ENCODE measurements at regions not wholly inside any gene's neighbourhood (a gene's known extent, or its start where the extent isn't known, plus 50 kb on each side); places are given as distances from the start of the nearest gene placed in this dataset.

- DNase-seq = no peak
Measured at GRCh38 chr6:104183816-104184435, 675.8 kb downstream of the HACE1 start.

- DNase-seq = no peak
Measured at GRCh38 chr6:104182811-104183210, 676.9 kb downstream of the HACE1 start.

- DNase-seq = no peak
Measured at GRCh38 chr6:104173668-104174067, 686.1 kb downstream of the HACE1 start.

- DNase-seq = no peak
Measured at GRCh38 chr6:104170401-104170800, 689.3 kb downstream of the HACE1 start.

- no peak for DNase-seq
Measured at GRCh38 chr6:104166055-104166668, 693.6 kb downstream of the HACE1 start.

GRCh38 chr6:104162036-104162669, 697.6 kb downstream of the HACE1 start:
- DNase-seq = no peak

GRCh38 chr6:104159045-104159618, 700.6 kb downstream of the HACE1 start:
- no peak for DNase-seq

GRCh38 chr6:104143757-104144156, 716.0 kb downstream of the HACE1 start:
- no peak for DNase-seq

- DNase-seq = no peak
Measured at GRCh38 chr6:104134876-104135275, 724.8 kb downstream of the HACE1 start.

GRCh38 chr6:104130343-104130742, 729.4 kb downstream of the HACE1 start:
- DNase-seq = no peak

- no peak for DNase-seq
Measured at GRCh38 chr6:104126315-104127005, 733.3 kb downstream of the HACE1 start.

- no peak for DNase-seq
Measured at GRCh38 chr6:104123227-104123626, 736.5 kb downstream of the HACE1 start.

- no peak for DNase-seq
Measured at GRCh38 chr6:104118274-104118673, 741.4 kb downstream of the HACE1 start.

- no peak for DNase-seq
Measured at GRCh38 chr6:104109806-104110205, 749.9 kb downstream of the HACE1 start.

GRCh38 chr6:104108634-104109033, 751.1 kb downstream of the HACE1 start:
- DNase-seq = no peak

GRCh38 chr6:104095661-104096416, 763.9 kb downstream of the HACE1 start:
- no peak for DNase-seq

- no peak for DNase-seq
Measured at GRCh38 chr6:104087765-104088164, 772.0 kb downstream of the HACE1 start.

GRCh38 chr6:104068281-104068680, 791.4 kb downstream of the HACE1 start:
- DNase-seq = peak in 1 of 2 experiments; percentile 5

GRCh38 chr6:104064876-104065275, 794.8 kb downstream of the HACE1 start:
- no peak for DNase-seq

- no peak for DNase-seq
Measured at GRCh38 chr6:104050455-104050854, 809.3 kb downstream of the HACE1 start.

- DNase-seq = no peak
Measured at GRCh38 chr6:104046426-104046825, 813.3 kb downstream of the HACE1 start.

GRCh38 chr6:104031346-104031745, 828.4 kb downstream of the HACE1 start:
- peak; percentile 57 to 83 for DNase-seq

- no peak for DNase-seq
Measured at GRCh38 chr6:104022126-104022525, 837.6 kb downstream of the HACE1 start.
